HG03095 (cell line): ENCODE measurements at regions not wholly inside any gene's neighbourhood (a gene's known extent, or its start where the extent isn't known, plus 50 kb on each side); places are given as distances from the start of the nearest gene placed in this dataset.
"Not testable (repeated sequence)": the region's sequence is repeated elsewhere in the genome, so short reads cannot be mapped to it uniquely, and the experiment has no call there.

Source experiments
- ATAC-seq: cut with Tn5 transposase; IDR thresholded peaks from one replicate; pipeline ENCODE4 v1.9.1; 2021; ENCODE audit warnings: moderate library complexity; ENCODE audit not compliant: unreplicated experiment

DNA sequence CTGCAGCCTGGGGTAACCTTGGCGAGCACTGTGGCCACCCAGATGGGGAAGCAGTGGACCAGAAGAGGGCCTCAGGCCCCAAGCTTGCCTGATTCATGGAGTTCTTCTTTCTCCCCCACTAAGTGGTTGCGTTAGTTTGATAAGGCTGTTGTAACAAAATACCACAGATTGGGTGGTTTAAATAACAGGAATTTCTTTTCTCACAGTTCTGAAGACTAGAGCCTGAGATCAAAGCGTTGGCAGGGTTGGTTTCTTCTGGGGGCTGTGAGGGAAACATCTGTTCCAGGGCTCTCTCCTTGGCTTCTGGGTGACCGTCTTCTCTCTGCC is 105.7 kb upstream of the GATB start:
- no peak for ATAC-seq

DNA sequence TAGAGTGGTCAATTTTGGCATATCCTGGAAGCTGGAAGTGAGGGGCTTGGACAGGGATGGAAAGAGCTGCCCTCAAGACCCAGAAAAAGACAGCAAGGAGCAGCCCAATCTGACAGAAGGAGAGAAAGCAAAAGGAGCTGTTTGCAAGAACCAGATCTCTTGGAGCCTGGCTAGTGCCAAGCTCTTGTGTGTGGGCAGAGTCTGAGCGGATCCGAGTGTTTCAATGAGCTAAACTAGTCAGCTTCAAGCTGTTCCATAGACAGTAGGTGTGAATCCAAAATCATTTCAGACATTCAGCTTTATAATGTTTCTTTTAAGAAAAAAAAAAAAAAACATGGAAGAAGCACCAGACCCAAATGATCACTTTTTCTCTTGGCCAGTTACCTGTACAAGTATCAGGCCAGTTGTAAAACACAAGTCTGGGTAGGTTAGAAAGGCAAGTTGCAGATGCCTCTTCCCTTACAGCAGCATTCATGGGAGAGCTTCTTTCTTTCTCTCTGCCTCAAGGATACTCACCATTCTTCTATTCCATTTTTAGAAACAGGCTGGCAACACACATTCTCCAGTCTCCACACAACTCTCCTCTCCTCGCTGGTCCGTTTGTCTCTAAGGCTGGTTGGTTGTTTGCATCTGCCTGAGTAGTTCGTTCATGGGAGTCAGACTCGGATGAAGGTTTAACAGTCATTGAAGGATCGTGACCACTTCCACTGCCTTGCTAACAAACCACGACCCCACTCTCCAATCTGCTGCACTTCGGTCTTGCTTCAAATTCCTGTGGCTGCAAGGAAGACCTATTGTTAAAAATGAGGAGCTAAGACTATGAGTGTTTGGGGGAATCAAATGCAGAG is 105.2 kb upstream of the GATB start:
- no peak for ATAC-seq

DNA sequence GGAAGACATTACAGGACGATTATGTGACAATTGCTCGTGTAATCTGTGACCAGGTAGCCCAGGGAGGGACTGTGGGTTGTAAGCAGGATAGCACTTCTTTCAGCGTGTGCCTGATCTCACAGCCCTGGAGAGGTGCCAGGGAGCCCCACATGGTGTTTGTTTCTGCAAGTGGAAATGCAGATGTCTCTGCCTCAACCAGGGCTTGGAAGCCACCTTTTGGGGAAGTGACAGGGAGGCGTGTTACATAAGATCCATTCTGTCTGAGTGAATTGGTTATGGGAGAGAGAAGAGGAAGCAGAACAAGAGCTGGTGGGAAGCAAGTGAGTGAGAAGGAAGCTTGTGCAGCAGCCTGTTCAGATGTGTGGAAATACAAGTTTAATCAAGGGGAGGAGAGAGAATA is 104.5 kb upstream of the GATB start:
- ATAC-seq: no peak

DNA sequence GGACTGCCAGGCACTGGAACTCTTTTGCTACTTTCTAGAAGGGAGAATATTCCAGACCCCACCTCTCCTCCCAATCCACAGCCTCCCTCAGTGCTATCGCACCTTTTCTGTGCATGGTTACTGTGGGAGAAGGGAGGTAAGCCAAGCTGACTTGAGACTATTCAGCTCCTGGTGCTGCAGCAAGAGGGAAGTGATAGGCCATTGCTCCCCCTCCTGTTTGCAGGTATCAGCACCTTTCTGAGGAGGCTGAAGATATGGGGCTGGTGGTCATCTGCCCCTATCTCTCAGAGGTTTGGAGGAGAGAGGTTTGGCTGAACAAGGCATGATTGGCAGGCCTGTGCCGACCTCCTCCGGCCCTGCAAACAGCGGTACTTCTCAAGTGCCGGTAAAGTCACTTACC is 103.3 kb upstream of the GATB start:
- ATAC-seq: no peak

DNA sequence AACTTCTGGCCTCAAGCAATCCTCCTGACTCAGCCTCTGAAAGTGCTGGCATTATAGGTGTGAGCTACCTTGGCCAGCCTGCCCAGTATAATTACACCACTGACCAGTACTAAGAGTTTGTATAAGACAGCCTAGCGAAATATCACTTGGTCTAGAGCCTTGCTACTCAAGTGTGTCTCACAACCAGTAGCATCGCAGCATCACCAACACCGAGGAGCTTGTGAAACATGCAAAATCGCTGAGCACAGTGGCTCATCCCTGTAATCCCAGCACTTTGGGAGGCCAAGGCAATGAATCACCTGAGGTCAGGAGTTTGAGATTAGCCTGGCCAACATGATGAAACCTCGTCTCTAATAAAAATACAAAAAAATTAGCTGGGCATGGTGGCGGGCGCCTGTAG is 102.0 kb upstream of the GATB start:
- no peak for ATAC-seq

DNA sequence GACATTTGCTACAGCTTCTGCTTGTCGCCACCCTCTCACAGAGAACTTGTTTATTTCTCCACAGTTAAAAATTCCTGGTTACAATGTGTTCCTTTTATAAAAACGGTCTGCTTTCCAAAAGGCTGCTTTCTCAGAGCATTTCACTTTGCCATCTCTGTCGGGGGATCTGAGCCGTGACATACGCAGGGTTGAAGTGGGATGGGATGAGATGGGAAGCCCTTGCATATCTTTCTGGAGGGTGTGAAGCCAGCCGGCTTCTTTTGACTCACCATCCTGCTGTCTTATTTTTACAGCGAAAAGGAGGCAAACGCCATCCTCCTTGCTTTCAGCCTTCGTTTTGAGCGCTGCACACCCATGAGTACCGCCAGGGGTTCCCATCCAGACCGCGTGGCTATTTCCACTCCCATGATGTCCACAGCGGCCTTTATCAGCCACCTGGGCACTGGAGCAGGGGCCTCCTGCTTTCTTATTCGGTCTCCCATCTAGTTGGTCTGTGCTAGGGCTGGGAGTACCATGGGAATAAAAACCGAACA is 99.8 kb upstream of the GATB start:
- no peak for ATAC-seq

DNA sequence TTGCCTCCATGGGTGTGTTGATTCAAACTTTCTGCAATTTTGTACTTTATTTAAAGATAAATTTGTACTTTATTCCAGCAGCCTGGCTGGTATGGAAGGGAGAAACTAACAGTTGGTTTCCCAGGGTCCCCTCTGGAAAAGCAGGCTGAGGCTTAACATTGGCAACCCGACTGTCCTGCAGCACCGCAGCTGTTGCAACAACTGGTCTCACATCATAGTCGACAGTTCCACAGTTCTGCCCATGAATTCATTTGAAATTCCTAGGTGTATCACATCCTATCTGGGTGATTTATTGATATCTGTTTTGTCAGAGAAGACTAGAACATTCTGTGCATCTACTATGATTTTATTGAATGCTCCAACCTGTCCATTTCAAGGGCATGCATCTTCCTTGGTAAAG is 98.8 kb upstream of the GATB start:
- no peak for ATAC-seq

DNA sequence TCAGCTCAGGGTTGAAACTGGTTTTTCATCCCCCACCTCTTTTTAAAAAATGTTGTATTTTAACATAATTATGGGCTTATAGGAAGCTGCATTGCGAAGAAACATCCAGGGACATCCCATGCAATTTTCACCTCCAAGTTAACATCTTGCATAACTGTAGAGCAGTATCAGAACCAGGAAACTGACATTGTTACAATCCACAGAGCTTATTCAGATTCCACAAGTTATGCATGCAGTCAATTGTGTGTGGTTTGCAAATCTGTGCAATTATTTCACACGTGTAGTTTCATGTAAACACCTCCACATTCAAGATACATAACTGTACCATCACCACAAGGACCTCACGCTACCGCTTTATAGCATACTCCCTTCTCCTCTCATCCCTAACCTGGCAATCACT is 97.5 kb upstream of the GATB start:
- ATAC-seq: no peak

DNA sequence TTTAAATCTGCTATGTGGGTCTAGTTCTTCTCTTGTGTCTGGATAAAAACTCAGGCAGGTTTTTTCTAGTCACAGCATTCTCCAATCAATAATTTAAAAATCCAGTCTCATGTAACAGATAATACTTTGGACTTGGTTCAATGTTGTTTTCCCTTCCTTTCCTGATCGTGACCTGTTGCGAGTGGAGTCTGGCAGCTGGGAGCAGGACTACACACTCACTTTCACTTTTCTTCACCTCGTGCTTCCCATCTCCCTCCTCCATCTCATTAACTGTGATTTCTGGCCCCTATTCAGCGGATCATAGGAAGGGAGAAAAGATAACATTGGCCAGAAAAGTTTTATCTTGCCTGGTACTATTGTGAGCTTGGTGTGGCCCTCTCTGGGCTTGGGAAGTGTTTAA is 96.6 kb upstream of the GATB start:
- no peak for ATAC-seq

DNA sequence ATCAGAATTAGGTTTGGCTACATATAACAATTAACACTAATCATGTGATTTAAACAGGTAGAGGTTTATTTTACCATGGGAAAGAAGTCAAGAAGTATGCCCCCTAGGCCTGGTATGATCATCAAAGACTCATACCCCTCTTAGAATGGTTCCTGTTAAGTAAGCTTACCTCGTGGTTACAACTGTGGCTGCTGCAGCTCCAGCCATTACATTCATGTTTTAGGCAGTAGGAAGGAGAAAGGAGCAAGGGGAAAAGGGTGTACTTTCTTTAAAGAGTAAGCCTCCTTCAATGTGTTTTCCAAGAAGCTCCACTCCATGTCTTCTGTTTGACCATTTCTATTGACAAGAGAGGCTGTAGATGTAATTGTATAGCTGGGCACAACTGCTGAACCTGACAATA is 94.9 kb upstream of the GATB start:
- no peak for ATAC-seq

DNA sequence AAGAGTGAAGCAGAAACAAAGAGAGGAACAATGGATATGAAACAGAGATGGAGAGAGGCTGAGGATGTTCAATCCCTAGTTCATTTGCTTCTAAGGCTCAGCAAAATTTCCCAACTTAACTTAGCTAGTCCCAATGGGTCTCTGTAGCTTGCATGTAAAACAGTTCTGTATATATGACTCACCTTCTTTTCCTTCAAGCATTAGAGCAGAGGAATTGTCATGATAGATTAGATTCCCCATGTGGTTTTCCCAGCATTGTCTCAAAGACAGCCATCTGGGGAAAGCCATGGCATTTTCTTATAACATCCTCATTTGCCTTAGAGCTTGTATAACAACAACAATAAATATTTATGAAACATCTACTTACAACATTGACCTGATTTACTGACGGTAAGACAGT is 93.9 kb upstream of the GATB start:
- ATAC-seq: no peak

DNA sequence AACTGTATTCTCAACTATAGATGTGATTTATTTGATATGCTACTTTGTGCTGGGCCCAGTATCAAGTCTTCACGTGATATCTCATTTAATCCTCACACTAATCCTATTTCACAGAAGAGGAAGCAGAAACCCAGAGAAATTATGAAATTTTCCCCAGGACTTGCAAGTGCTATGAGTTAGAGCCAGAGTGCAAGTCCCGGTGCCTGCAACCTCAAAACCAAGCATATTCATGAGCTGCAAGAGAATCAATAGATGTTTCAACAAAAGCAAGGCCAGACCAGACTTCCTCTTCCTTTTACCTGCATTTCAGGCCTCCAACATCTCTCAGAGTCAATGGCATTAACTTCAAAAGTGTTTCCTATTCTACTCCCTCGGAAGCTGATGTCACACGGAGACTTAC is 92.2 kb upstream of the GATB start:
- ATAC-seq: no peak

DNA sequence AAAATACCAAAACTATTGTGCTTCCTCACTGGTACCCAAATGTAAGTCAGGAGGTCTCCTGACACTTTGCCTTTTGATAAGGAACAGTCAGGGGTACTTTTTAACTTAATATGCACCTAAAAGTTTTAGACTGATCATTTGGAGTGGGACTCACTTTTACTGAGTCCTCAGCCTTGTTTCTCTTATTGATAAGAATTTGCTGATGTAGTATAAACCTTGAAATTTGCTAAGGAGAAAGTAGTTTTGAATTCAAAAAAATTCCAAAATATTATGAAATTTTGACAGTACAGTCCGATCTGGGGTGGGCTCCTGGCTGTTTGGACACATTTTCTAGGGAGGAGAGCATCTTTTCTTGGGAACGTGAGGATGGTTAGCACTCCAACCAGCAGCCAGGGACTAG is 91.4 kb upstream of the GATB start:
- ATAC-seq: no peak

DNA sequence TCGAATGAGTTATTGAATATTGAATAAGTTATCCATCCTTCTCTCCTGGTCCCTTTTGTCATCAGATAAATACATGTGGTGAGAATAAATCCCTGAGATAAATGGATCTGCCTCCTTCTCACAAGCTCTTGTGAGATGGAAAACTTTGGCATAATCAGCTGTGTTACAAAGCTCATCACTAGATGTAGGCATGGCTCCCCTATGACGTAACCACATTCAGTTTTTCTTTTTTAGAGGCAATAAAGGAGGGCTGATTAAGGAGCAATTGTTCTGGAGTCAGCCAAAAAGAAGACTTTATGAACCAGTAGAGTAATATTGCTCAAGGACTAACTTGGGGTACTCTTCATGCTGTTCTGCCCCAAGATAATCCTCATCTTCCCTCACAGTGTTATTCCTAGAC is 90.5 kb upstream of the GATB start:
- ATAC-seq: no peak

DNA sequence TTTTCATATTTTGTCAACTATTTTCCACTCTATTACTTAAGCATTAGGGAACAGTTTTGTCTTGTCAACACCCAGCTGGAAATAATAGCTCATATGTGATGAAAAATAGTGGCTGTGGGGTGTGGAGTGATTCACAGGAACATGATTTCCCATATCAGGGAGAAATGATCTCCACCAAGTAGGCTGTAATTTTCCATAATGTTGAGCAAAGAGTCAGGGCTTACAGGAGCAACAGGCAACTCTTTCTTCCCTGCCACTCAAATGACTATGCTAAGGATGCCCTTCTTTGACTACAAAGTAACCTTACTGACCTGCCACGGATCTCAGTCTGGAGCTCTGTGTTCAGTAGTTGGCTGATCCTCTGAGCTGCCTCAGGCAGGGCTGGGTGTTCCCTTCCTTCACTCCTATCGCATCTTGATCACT is 90.0 kb upstream of the GATB start:
- ATAC-seq: no peak

DNA sequence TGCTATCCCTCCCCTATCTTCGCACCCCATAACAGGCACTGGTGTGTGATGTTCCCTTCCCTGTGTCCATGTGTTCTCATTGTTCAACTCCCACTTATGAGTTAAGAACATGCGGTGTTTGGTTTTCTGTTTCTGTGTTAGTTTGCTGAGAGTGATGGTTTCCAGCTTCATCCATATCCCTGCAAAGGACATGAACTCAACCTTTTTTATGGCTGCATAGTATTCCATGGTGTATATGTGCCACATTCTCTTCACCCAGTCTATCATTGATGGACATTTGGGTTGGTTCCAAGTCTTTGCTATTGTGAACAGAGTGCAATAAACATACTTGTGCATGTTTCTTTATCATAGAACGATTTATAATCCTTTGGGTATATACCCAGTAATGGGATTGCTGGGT is 84.7 kb upstream of the GATB start:
- not testable (repeated sequence) for ATAC-seq

DNA sequence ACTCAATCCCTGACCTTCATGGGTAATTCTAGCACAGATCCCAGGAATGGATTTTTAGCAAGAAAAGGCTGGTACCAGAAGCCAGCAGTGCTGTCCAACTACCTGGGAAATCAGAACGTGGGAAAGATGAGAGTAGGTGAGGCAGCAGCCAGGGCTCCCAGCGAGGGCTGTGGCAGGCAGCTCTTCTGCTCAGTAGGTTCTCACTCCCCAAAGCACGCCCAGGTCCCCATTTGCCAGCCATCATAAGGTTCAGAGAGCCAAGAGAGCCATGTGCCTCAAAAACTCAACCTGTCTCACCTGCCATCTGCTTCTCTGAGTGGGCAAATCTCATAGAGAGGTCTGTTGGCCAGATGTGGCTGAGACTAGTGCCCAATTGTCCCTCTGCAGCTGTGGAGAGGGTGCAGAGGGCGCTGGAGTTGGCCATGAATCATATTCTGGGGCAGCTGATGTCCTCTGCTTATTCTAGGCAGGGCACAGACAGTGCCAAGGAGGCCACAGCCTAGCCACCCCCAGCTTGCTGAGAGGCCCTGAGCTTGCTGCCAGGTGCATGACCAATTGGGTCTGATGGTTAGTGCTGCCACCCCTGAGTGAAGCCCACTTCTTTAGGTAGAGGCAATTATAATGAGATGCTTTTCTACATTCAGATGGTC is 81.7 kb upstream of the GATB start:
- ATAC-seq: no peak

DNA sequence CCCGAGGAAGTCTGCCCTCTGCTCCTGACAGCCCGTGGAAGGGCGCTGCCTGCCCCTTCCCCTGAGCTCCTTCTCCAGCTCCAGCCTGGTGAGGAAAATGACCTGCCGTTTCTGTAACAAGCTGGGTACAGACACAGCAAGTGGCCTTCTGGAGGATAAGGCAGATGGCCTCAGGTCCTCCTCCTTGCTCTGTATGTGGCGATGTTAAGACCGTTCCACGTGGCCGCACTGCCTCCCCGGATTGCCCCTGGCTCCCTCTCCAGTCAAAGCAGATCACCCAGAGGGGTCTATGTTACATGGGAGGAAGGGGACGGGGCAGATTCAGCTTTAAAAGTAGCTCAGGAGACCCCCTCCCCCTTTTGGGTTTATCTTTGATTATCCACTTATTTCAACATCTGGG is 80.3 kb upstream of the GATB start:
- ATAC-seq: no peak

DNA sequence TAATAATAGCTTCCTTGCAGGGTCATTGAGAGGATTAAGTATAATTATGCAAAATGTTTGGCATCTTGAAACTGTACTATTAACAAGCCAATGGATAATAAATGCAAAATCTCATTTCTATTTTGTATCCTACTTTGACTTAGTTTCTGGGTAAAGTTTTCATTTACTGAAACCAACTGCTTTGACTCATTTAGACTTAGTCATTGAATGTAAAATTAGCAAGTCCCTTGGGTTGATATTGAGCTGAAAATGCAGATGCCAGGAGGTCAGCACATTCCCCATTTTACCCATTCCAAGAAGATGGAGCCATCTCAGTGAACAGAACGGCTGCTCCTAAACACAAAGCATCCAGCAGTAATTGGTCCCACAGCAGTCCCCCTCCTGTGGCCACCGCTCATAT is 74.7 kb upstream of the GATB start:
- ATAC-seq: no peak

DNA sequence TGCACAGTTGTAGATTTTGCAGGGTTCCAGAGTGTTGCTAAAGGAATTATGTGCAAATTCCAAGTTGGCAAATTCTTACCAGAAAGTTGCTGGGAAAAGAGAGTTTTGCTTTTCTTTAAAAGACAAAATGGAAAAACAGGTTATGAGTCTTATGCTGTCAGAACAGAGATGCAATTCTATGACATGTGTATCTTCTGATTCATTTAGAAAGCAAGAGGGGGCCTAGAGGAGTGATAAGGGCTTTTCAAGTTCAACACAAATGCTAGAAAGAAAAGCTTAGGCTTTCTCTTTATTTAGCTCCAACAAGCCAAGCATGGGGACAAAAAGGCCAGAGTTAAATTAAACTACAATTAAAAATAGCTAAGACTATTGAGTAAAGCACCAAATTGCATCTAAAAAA is 72.4 kb upstream of the GATB start:
- peak; percentile 71 for ATAC-seq

DNA sequence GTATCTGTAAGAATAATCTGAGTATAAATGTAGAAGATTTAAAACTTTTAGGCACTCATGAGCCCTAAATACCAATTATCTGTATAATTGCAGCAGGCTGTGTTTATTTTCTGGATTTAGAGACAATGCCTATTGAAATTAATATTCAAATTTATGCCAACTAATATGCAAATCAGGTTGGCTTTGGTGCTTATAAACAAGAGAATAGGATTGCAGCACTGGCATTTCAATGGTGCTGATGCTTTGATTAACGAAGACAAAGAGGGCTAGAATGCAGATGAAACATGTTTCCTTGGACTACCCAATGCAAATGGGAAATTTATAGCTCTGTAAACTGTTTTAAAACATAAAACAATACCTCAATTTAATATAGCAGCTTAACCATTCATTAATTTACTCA is 70.7 kb upstream of the GATB start:
- no peak for ATAC-seq

DNA sequence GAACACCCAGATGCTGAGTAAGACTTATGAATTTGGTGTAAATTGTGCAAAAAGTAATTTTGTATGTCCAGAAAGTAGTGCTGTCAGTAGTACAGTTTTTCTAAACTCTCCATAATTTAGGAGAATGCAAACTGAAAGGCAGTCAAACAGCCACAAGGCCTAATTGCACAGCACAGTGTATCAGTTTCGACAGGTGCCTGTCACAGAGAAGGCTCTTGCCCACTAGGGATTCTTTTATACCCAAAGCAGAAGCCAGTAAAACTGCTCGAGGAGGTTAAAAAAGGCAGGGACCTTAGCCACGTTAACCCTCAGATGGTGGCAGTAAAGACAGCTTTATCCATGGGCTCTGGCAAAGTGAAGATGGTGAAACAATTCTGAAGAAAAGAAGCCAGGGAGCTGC is 69.4 kb upstream of the GATB start:
- ATAC-seq: no peak

DNA sequence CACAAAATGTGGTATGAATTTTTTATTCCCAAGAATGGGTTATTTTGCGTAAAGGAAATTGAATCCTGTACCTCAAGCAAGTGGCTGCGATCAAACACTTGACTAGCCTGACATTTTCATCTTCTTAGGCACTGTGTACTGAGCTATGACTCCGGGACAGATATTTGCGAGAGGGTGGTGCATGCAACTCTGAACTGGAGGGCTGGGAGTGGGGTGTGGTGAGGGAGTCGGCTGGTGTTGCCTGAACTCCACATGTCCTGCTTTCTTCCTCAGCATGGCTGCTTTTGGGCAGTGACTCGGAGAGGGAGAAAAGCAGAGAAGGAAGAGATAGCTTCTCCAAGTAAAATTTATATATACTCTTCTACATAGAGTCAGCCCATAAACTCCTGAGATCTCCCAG is 68.5 kb upstream of the GATB start:
- ATAC-seq: no peak
